Cerebellar nuclear complex (tissue), 1 donor: ENCODE measurements at regions not wholly inside any gene's neighbourhood (a gene's known extent, or its start where the extent isn't known, plus 50 kb on each side); places are given as distances from the start of the nearest gene placed in this dataset.
"Not testable (repeated sequence)": the region's sequence is repeated elsewhere in the genome, so short reads cannot be mapped to it uniquely, and the experiment has no call there.

Experiments used
- DNase-seq, 2 experiments: peaks; one replicate each; lab custom pipeline; 2025; lab: John Stamatoyannopoulos, UW

GRCh38 chr2:2896011-2896410 is 481.6 kb downstream of the EIPR1 start:
- no peak for DNase-seq

GRCh38 chr2:2894011-2894410 is 483.6 kb downstream of the EIPR1 start:
- DNase-seq = not testable (repeated sequence)

- no peak for DNase-seq
Observed at GRCh38 chr2:2892892-2893291, 484.7 kb downstream of the EIPR1 start.

- no peak for DNase-seq
Observed at GRCh38 chr2:2892378-2892777, 485.2 kb downstream of the EIPR1 start.

GRCh38 chr2:2890901-2891300 is 486.7 kb downstream of the EIPR1 start:
- no peak for DNase-seq

GRCh38 chr2:2890246-2890645 is 487.4 kb downstream of the EIPR1 start:
- no peak for DNase-seq

GRCh38 chr2:2889646-2890045 is 488.0 kb downstream of the EIPR1 start:
- DNase-seq = no peak

- no peak for DNase-seq
Observed at GRCh38 chr2:2889141-2889540, 488.5 kb downstream of the EIPR1 start.

GRCh38 chr2:2887772-2888387 is 489.7 kb downstream of the EIPR1 start:
- no peak for DNase-seq

GRCh38 chr2:2886922-2887321 is 490.7 kb downstream of the EIPR1 start:
- DNase-seq = no peak

GRCh38 chr2:2881499-2881898 is 496.1 kb downstream of the EIPR1 start:
- no peak for DNase-seq

GRCh38 chr2:2880938-2881337 is 496.7 kb downstream of the EIPR1 start:
- DNase-seq = no peak

GRCh38 chr2:2879781-2880180 is 497.8 kb downstream of the EIPR1 start:
- DNase-seq = no peak

GRCh38 chr2:2879071-2879470 is 498.5 kb downstream of the EIPR1 start:
- DNase-seq = no peak

- DNase-seq = no peak
Observed at GRCh38 chr2:2877427-2877826, 500.2 kb downstream of the EIPR1 start.

GRCh38 chr2:2876331-2877221 is 501.0 kb downstream of the EIPR1 start:
- no peak for DNase-seq

- no peak for DNase-seq
Observed at GRCh38 chr2:2875831-2876230, 501.8 kb downstream of the EIPR1 start.

- DNase-seq = no peak
Observed at GRCh38 chr2:2875296-2875695, 502.3 kb downstream of the EIPR1 start.

GRCh38 chr2:2874805-2875204 is 502.8 kb downstream of the EIPR1 start:
- no peak for DNase-seq

- no peak for DNase-seq
Observed at GRCh38 chr2:2874341-2874740, 503.3 kb downstream of the EIPR1 start.

GRCh38 chr2:2873450-2873811 is 504.2 kb downstream of the EIPR1 start:
- no peak for DNase-seq

GRCh38 chr2:2872713-2873449 is 504.7 kb downstream of the EIPR1 start:
- DNase-seq = no peak

GRCh38 chr2:2872309-2872617 is 505.4 kb downstream of the EIPR1 start:
- DNase-seq = no peak
